SK-N-SH (cell line): ENCODE measurements at regions not wholly inside any gene's neighbourhood (a gene's known extent, or its start where the extent isn't known, plus 50 kb on each side); places are given as distances from the start of the nearest gene placed in this dataset.

Experiments used
- CTCF ChIA-PET: fragments of 300-600, 350-600 bp; formaldehyde crosslinking; extraction: SDS; loops from one replicate; lab custom pipeline; 2021; lab: Yijun Ruan, JAX
- POLR2A ChIA-PET: fragments of 350-600 bp; sonication (Branson Sonifier 250); formaldehyde crosslinking; extraction: SDS; loops from one replicate; lab custom pipeline; 2020; ENCODE audit warnings: antibody characterized with exemption, inconsistent platforms; lab: Yijun Ruan, JAX
- DNase-seq: peaks from one replicate; pipeline ENCODE4 v3.0.0; 2012
- H2AFZ ChIP-seq: fragments of 200-600 bp; sonication (generic); 2 replicates; pipeline ENCODE4 v1.8.1; 2016; ENCODE audit warnings: antibody characterized with exemption, mild to moderate bottlenecking, low read depth
- H3F3A ChIP-seq: fragments of 200-600 bp; sonication (generic); replicated peaks from 2 replicates; pipeline ENCODE3; 2016; ENCODE audit warnings: antibody characterized with exemption, mild to moderate bottlenecking; ENCODE audit not compliant: insufficient read depth
- H3K27ac ChIP-seq, 2 experiments: fragments of 200-500 bp in 1 of 2; fragments of 200-600 bp in 1 of 2; sonication (Bioruptor generic) in 1 of 2; sonication (generic), shearing (Covaris generic) in 1 of 2; 2 replicates each; pipeline versions ENCODE4 v1.5.1 to v1.6.1; 2014 to 2016; ENCODE audit warnings: low read depth in 2 of 2, inconsistent platforms in 1 of 2, low read length in 1 of 2, mild to moderate bottlenecking in 1 of 2, mixed read lengths in 1 of 2
- H3K27me3 ChIP-seq: fragments of 200-600 bp; sonication (generic), shearing (Covaris generic); 2 replicates; pipeline ENCODE4 v1.6.1; 2016; ENCODE audit warnings: mixed run types; ENCODE audit not compliant: insufficient read depth
- H3K36me3 ChIP-seq, 2 experiments: fragments of 200-500 bp in 1 of 2; fragments of 200-600 bp in 1 of 2; sonication (Bioruptor generic) in 1 of 2; sonication (generic) in 1 of 2; replicated peaks in 1 of 2; 2 replicates each; pipeline versions ENCODE3 to v1.5.1; 2014 to 2016; ENCODE audit warnings: low read length in 1 of 2, mild to moderate bottlenecking in 1 of 2; ENCODE audit not compliant: insufficient read depth in 2 of 2, control insufficient read depth in 1 of 2
- H3K4me1 ChIP-seq, 2 experiments: fragments of 200-500 bp in 1 of 2; fragments of 200-600 bp in 1 of 2; sonication (Bioruptor generic) in 1 of 2; sonication (generic), shearing (Covaris generic) in 1 of 2; 2 replicates each; pipeline versions ENCODE4 v1.5.1 to v1.6.1; 2014 to 2016; ENCODE audit warnings: low read depth in 1 of 2, low read length in 1 of 2, mixed run types in 1 of 2; ENCODE audit not compliant: insufficient read depth in 2 of 2, control insufficient read depth in 1 of 2
- H3K4me2 ChIP-seq: fragments of 200-600 bp; sonication (generic), shearing (Covaris generic); 2 replicates; pipeline ENCODE4 v1.6.1; 2017; ENCODE audit warnings: mixed run types
- H3K4me3 ChIP-seq, 2 experiments: fragments of 200-500 bp in 1 of 2; fragments of 200-600 bp in 1 of 2; sonication (Bioruptor generic) in 1 of 2; sonication (generic), shearing (Covaris generic) in 1 of 2; 2 replicates each; pipeline versions ENCODE4 v1.5.1 to v1.8.1; 2014 to 2016; ENCODE audit warnings: low read depth in 2 of 2, inconsistent platforms in 1 of 2, low read length in 1 of 2, mild to moderate bottlenecking in 1 of 2, mixed read lengths in 1 of 2, moderate library complexity in 1 of 2
- H3K79me2 ChIP-seq: fragments of 200-600 bp; sonication (generic); 2 replicates; pipeline ENCODE4 v1.8.1; 2017; ENCODE audit warnings: mild to moderate bottlenecking; ENCODE audit not compliant: insufficient read depth
- H3K9ac ChIP-seq: fragments of 200-600 bp; sonication (generic); 2 replicates; pipeline ENCODE4 v1.6.1; 2017; ENCODE audit warnings: mixed run types
- H3K9me2 ChIP-seq: fragments of 200-600 bp; sonication (generic); 2 replicates; pipeline ENCODE4 v1.6.1; 2017; ENCODE audit warnings: mixed run types
- H3K9me3 ChIP-seq: fragments of 200-600 bp; sonication (generic); 2 replicates; pipeline ENCODE4 v1.6.1; 2017; ENCODE audit warnings: mixed run types, mild to moderate bottlenecking, moderate library complexity
- H4K20me1 ChIP-seq: fragments of 200-600 bp; sonication (generic); 2 replicates; pipeline ENCODE4 v1.6.1; 2017; ENCODE audit warnings: mild to moderate bottlenecking, mixed run types; ENCODE audit not compliant: insufficient read depth
- CHD2 ChIP-seq: fragments of 150-350 bp; IDR thresholded peaks from 2 replicates; pipeline ENCODE4 v1.6.1; 2018; ENCODE audit warnings: low read length; ENCODE audit not compliant: partially characterized antibody
- EP300 ChIP-seq, 2 experiments: IDR thresholded peaks; 2 replicates each; pipeline versions ENCODE4 v1.4.0 to v1.6.1; 2012; ENCODE audit warnings: borderline replicate concordance in 1 of 2, low read depth in 1 of 2, low read length in 1 of 2
- EZH2phosphoT487 ChIP-seq: fragments of 200-600 bp; sonication (generic); IDR thresholded peaks from 2 replicates; pipeline ENCODE4 v1.6.1; 2017; ENCODE audit warnings: low read depth, mixed run types, mild to moderate bottlenecking, antibody characterized with exemption, moderate library complexity, borderline replicate concordance
- FOSL2 ChIP-seq: IDR thresholded peaks from 2 replicates; pipeline ENCODE4 v1.4.0; 2012; ENCODE audit warnings: low read depth, mild to moderate bottlenecking, moderate library complexity, borderline replicate concordance
- FOXJ3 ChIP-seq: sonication (generic); formaldehyde crosslinking; IDR thresholded peaks from 2 replicates; pipeline ENCODE4 v1.5.1; 2020; ENCODE audit warnings: mild to moderate bottlenecking, missing genetic modification reagents
- GABPA ChIP-seq: IDR thresholded peaks from 2 replicates; pipeline ENCODE4 v1.4.0; 2012; ENCODE audit warnings: low read depth, mild to moderate bottlenecking
- GATA2 ChIP-seq: sonication (generic); formaldehyde crosslinking; IDR thresholded peaks from 2 replicates; pipeline ENCODE4 v1.5.0; 2020; ENCODE audit warnings: mild to moderate bottlenecking, missing genetic modification reagents
- MEF2A ChIP-seq: IDR thresholded peaks from 2 replicates; pipeline ENCODE4 v1.4.0; 2012; ENCODE audit warnings: low read depth, borderline replicate concordance
- NFIC ChIP-seq: IDR thresholded peaks from 2 replicates; pipeline ENCODE4 v1.4.0; 2012; ENCODE audit warnings: borderline replicate concordance
- NRF1 ChIP-seq: IDR thresholded peaks from 2 replicates; pipeline ENCODE4 v1.6.1; 2012; ENCODE audit warnings: low read depth, mild to moderate bottlenecking, low read length
- POLR2AphosphoS5 ChIP-seq: IDR thresholded peaks from 2 replicates; pipeline ENCODE4 v1.6.1; 2012; ENCODE audit warnings: low read depth, low read length
- RXRA ChIP-seq: IDR thresholded peaks from 2 replicates; pipeline ENCODE4 v1.4.0; 2012; ENCODE audit warnings: low read depth, mild to moderate bottlenecking, borderline replicate concordance
- TCF12 ChIP-seq: IDR thresholded peaks from 2 replicates; pipeline ENCODE4 v1.4.0; 2012
- TEAD4 ChIP-seq: IDR thresholded peaks from 2 replicates; pipeline ENCODE4 v1.4.0; 2012; ENCODE audit warnings: mild to moderate bottlenecking, borderline replicate concordance; ENCODE audit not compliant: insufficient read depth
- YY1 ChIP-seq: IDR thresholded peaks from 2 replicates; pipeline ENCODE4 v1.4.0; 2012; ENCODE audit warnings: low read depth, mild to moderate bottlenecking
- WGBS: methylation state at CpG from one replicate; pipeline ENCODE4 v1.1.6; 2017; ENCODE audit warnings: low lambda C conversion rate; 5-methylcytosine and 5-hydroxymethylcytosine counted together
- TF ChIP-seq, protein P1 (sequence below): IDR thresholded peaks from 2 replicates; pipeline ENCODE4 v1.4.0; 2012; ENCODE audit warnings: low read depth
- TF ChIP-seq, protein P2 (sequence below): IDR thresholded peaks from 2 replicates; pipeline ENCODE4 v1.4.0; 2012; ENCODE audit warnings: low read depth, borderline replicate concordance

- no peak for TF ChIP-seq EP300 (IDR thresholded peaks at IDR 0.05; ENCODE audit: borderline replicate concordance in 1 of 2, low read depth in 1 of 2, low read length in 1 of 2)
- no peak for TF ChIP-seq GATA2 (CRISPR knock-in tag)
- TF ChIP-seq NRF1, result no peak
- no peak for TF ChIP-seq GABPA
- no peak for TF ChIP-seq RXRA
- TF ChIP-seq MEF2A, result no peak
- TF ChIP-seq FOXJ3, result no peak
- TF ChIP-seq, protein P1, sequence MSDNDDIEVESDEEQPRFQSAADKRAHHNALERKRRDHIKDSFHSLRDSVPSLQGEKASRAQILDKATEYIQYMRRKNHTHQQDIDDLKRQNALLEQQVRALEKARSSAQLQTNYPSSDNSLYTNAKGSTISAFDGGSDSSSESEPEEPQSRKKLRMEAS, result no peak
- TF ChIP-seq YY1, result no peak
- no peak for TF ChIP-seq NFIC
- TF ChIP-seq TEAD4, result no peak
These were observed 161.2 kb upstream of the ECI2 start (continued) for GRCh38 chr6:4296552-4296951.

DNA sequence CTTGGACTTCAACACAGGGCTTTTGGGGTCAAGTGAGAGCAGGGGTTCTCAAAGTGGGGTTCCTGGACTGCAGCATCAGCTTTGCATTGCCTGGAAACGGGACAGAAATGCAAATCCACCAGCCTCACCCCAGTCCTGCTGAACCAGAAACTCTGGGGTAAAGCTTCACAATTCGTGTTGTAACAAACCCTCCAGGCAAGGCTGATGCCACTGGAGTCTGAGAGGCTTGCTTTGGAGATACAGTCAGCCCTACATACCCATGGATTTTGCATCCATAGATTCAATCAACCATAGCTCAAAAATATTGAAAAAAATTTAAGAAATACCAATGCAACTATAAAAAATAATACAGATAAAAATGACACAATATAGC lies 160.4 kb upstream of the ECI2 start:
- H3K9me3 ChIP-seq, result no peaks in the 10 kb centered on the region
- no peak for DNase-seq
- H3K79me2 ChIP-seq, result no peaks in the 10 kb centered on the region
- H3K9ac ChIP-seq, result no peak overlapping the region
- no peaks in the 10 kb centered on the region for H3F3A ChIP-seq
- no peak overlapping the region for H3K4me2 ChIP-seq
- no peak overlapping the region for H3K4me3 ChIP-seq
- 25% methylated on average over 2 of the region's 2 CpGs for WGBS
- no peaks in the 10 kb centered on the region for H3K9me2 ChIP-seq
- no peaks in the 10 kb centered on the region for H3K4me1 ChIP-seq
- H3K27ac ChIP-seq, result no peak overlapping the region
- H3K27me3 ChIP-seq, result no peaks in the 10 kb centered on the region; the same call in 1 of the 2 replicates
- CTCF ChIA-PET, result interaction anchor here (0.7 kb wide), 1 partner anchor 18 kb away, joined by 3 read pairs; no protein-coding TSS in a partner anchor
- H2AFZ ChIP-seq, result no peak overlapping the region
- H3K36me3 ChIP-seq, result no peaks in the 10 kb centered on the region
- POLR2A ChIA-PET, result no interaction called here
- no peaks in the 10 kb centered on the region for H4K20me1 ChIP-seq
- TF ChIP-seq POLR2AphosphoS5, result no peak
- TF ChIP-seq TCF12, result no peak
- TF ChIP-seq FOSL2, result no peak
- TF ChIP-seq, protein P2, sequence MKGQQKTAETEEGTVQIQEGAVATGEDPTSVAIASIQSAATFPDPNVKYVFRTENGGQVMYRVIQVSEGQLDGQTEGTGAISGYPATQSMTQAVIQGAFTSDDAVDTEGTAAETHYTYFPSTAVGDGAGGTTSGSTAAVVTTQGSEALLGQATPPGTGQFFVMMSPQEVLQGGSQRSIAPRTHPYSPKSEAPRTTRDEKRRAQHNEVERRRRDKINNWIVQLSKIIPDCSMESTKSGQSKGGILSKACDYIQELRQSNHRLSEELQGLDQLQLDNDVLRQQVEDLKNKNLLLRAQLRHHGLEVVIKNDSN, result no peak
- no peak for TF ChIP-seq GATA2 (CRISPR knock-in tag)
- no peak for TF ChIP-seq CHD2
- TF ChIP-seq EZH2phosphoT487, result no peak
